HG03457 (cell line): ENCODE measurements at regions not wholly inside any gene's neighbourhood (a gene's known extent, or its start where the extent isn't known, plus 50 kb on each side); places are given as distances from the start of the nearest gene placed in this dataset.

ENCODE experiments used
- ATAC-seq: cut with Tn5 transposase; IDR thresholded peaks from one replicate; pipeline ENCODE4 v1.9.1; 2021; ENCODE audit warnings: moderate number of reproducible peaks; ENCODE audit not compliant: unreplicated experiment

- no peak for ATAC-seq
These were observed 231.6 kb downstream of the MAFB start for GRCh38 chr20:40457404-40457803.

- ATAC-seq = no peak
These were observed 236.3 kb downstream of the MAFB start for GRCh38 chr20:40452758-40453157.

GRCh38 chr20:40451552-40451951 lies 237.5 kb downstream of the MAFB start:
- ATAC-seq = no peak

- ATAC-seq = no peak
These were observed 238.9 kb downstream of the MAFB start for GRCh38 chr20:40449974-40450616.

- ATAC-seq = no peak
These were observed 239.8 kb downstream of the MAFB start for GRCh38 chr20:40449144-40449690.

- no peak for ATAC-seq
These were observed 242.1 kb downstream of the MAFB start for GRCh38 chr20:40446888-40447287.

- no peak for ATAC-seq
These were observed 244.5 kb downstream of the MAFB start for GRCh38 chr20:40444516-40444915.

- ATAC-seq = no peak
These were observed 245.3 kb downstream of the MAFB start for GRCh38 chr20:40443753-40444152.

- no peak for ATAC-seq
These were observed 246.7 kb downstream of the MAFB start for GRCh38 chr20:40442181-40442963.

- ATAC-seq = no peak
These were observed 247.3 kb downstream of the MAFB start for GRCh38 chr20:40441771-40442170.

- no peak for ATAC-seq
These were observed 250.7 kb downstream of the MAFB start for GRCh38 chr20:40438161-40438830.

- ATAC-seq = no peak
These were observed 253.0 kb downstream of the MAFB start for GRCh38 chr20:40436011-40436410.

- ATAC-seq = no peak
These were observed 253.7 kb downstream of the MAFB start for GRCh38 chr20:40435146-40435895.

GRCh38 chr20:40434122-40434521 lies 254.9 kb downstream of the MAFB start:
- no peak for ATAC-seq

- ATAC-seq = no peak
These were observed 255.6 kb downstream of the MAFB start for GRCh38 chr20:40433341-40433861.

GRCh38 chr20:40431611-40432010 lies 257.4 kb downstream of the MAFB start:
- ATAC-seq = no peak

GRCh38 chr20:40431112-40431511 lies 257.9 kb downstream of the MAFB start:
- ATAC-seq = no peak

- ATAC-seq = no peak
These were observed 262.0 kb downstream of the MAFB start for GRCh38 chr20:40427026-40427425.

- ATAC-seq = no peak
These were observed 264.3 kb downstream of the MAFB start for GRCh38 chr20:40424695-40425094.

- ATAC-seq = no peak
These were observed 266.4 kb downstream of the MAFB start for GRCh38 chr20:40422656-40423055.

GRCh38 chr20:40416274-40416673 lies 272.8 kb downstream of the MAFB start:
- no peak for ATAC-seq
